ENCODE measurements at regions not wholly inside any gene's neighbourhood (a gene's known extent, or its start where the extent isn't known, plus 50 kb on each side); places are given as distances from the start of the nearest gene placed in this dataset.
"Not testable (repeated sequence)": the region's sequence is repeated elsewhere in the genome, so short reads cannot be mapped to it uniquely, and the experiment has no call there.

DNA sequence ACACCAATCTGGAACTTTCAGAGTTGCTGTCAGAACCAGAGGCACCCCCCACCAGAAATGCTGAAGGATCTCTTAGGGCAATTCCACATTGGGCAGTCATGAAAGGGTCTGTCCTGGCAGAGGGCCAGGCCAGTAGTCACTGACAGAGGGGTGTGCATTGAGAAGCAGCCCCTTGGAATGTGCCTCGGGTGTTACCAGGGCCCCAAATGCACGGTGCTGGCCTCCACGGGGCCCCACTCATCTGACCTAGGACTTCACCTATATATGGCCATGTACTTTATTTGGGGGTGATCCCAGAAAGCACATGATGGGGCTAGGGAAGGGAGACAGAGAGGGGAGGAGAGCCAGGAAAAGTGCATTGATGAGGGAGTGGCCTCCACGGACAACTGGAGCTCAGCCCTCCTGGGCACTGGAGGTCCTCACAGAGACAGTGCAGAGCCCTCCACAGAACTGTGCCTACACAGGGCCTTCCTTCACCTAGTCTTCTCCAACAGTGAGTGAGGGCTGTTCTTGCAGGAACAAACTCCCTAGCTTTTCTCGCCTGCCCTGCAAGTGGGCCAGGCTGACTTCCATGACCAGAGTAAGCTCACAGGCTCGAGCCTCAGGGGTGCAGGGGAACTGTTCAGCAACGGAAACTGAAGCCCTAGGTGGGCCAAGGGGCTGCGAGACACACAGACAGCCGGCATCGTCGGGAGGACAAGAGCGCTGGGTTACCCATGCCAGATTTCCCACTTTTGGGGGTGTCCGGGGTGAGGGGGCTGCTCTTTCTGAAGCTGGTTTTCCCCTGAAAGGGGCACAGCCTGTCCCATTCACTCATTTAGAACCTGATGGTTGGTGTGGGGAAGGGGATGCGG lies 136.2 kb downstream of the HMX1 start:
- DNase-seq = no peak

DNA sequence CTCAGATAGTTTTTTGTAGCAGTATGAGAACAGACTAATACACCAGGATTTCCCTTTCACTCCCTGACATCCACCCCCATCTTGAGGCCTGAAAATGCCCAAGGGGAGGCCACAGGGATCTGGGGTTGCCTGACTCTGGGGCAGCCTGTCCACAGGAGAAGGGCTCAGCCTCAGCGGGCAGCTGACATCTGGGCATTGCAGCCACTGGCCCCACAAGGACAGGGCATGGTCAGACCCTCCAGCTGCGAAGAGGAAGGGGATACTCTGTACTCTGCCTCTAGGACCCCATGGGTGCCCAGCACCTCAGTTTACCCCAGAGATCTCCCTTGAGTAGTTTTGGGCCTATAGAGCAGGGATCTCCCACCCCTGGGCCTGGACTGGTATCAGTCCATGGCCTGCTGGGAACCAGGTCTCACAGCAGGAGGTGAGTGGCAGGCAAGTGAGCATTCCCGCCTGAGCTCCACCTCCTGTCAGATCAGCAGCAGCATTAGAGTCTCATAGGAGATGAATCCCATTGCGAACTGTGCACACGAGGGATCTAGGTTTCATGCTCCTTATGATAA lies 138.9 kb downstream of the HMX1 start:
- DNase-seq = no peak

GRCh38 chr4:8732092-8732491 lies 139.5 kb downstream of the CPZ start:
- DNase-seq = no peak

GRCh38 chr4:8731364-8731763 lies 138.8 kb downstream of the CPZ start:
- no peak for DNase-seq

- DNase-seq = no peak
Observed at GRCh38 chr4:8730681-8731080, 138.1 kb downstream of the CPZ start.

DNA sequence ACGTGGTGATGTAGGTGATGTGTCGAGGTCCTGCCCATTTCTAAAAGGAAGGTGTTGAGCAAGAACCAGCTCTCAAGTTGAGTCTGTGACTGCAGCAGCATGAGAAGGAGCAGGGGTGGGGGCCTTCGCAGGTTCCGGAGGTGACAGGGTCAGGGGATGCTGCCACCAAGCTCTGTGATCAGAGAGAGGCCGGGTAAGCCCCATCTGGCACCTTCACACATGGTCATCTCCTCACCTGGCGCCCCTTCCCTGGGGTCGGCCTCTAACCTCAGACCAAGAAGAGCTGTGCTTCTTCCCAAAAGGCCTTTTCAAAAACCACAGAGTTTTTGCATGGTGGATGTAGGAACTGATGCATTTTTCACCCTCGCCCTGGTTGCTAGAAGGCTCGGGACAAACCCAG lies 137.6 kb downstream of the CPZ start:
- DNase-seq = no peak

- DNase-seq = no peak
Observed at GRCh38 chr4:8729408-8730149, 137.0 kb downstream of the CPZ start.

DNA sequence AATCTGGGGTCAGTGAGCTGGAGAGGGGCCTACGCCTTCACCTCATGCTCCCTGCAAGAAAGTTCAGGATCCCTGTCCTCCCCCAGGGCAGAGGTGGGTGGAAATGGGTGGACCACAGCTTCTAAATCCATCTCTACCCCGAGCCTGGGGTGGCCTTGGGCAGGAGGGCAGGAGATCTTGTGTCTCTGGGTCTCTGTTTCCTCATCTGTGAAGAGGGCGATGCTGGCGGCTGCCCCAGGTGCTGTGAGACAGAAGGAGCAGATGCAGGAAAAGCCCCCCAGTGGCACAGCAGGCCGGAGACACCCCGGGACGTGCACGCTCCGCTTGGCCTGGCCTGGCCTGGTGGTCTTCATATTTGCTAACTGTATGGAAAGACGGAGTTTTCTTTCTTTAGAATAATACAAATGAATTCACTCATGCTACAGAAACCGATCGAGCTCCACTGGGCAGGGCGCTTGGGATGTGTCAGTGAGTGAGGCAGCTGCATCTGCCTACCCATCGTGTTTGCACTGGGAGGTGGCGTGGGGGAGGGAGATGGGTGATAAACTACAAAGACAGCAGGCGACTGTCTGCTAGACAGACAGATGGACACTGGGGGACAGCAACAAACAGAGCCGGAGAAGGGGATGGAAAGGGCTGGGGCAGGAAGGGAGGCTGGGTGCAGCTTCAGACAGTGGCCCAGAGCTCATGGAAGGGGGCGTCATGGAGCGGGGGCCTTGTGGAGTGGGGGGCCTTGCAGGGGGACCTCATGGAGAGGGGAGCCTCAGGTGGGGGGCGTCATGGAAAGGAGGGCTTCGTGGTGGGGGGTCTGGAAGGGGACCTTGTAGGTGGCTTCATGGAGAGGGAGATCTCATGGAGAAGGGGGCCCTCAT lies 136.2 kb downstream of the CPZ start:
- no peak for DNase-seq

DNA sequence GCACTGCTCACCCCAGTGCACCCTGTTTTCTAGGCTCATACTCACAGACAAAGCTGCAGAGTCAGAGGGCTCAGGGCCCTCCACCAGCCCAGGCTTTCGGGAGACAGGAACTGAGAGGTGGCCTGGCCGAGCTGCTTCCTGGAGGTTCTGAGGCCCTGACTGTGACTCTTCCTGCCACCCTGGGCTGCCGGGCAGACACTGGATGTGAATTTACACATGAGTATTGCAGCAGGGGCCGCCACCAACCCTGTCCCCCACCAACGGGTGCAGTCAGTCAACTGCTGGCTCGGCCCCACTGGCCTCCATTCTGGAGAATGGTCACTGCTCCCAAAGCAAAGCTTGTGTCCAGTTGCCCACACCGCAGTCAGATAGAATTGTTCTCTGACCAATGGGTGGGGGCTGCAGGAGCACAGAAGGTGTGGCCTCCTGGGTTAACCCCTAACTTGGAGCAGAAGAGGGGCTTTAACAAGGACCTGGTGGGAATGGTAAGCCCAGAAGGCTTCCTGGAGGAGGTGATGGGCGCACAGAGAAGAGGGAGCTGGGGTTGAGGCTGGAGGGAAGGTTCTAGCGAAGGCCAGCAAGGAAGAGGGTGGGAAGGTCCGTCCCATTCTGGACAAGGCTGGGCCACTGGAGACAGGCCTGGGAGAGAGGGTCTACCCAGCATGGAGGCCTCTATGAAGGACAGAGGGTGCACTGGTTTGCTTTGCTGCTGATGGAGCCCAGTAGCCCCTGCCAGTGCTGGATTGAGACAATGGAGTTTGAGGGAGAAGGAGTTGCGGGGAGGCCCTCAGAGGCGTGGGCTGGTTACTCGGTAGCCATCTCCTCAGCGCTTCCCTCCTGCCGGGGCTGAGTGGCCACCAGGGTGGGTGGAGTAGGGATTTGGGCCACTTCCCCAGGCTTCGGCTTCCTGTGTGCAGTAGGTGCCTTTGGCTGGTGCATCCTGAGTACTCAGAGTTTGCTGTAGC lies 135.3 kb downstream of the CPZ start:
- DNase-seq = no peak

- no peak for DNase-seq
Observed at GRCh38 chr4:8727131-8727530, 134.6 kb downstream of the CPZ start.

- DNase-seq = no peak
Observed at GRCh38 chr4:8726344-8726851, 133.8 kb downstream of the CPZ start.

- DNase-seq = no peak
Observed at GRCh38 chr4:8725845-8726244, 133.3 kb downstream of the CPZ start.

GRCh38 chr4:8725071-8725841 lies 132.7 kb downstream of the CPZ start:
- DNase-seq = no peak

- DNase-seq = no peak
Observed at GRCh38 chr4:8724436-8725070, 132.0 kb downstream of the CPZ start.

- no peak for DNase-seq
Observed at GRCh38 chr4:8723222-8723980, 130.8 kb downstream of the CPZ start.

- no peak for DNase-seq
Observed at GRCh38 chr4:8722556-8722955, 130.0 kb downstream of the CPZ start.

- no peak for DNase-seq
Observed at GRCh38 chr4:8721621-8722020, 129.1 kb downstream of the CPZ start.

DNA sequence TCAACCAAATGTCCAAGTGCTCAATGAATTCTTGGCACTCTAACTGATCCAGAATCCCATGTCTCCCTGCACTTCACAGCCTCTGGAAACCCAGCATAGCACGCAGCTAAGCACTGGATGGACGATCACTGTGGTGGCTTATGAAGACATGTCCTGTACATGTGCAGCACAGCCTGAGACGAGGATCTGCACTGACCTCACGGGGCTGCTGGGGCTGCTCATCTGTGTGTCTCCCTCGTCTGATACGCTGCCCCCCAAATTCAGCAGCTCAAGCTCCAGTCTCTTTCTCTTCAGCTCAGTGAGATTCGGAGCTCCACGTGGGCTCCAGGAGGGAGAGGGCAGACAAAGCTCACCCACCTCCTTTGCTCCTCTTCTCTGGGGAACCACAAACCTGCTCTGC lies 126.9 kb downstream of the CPZ start:
- no peak for DNase-seq

DNA sequence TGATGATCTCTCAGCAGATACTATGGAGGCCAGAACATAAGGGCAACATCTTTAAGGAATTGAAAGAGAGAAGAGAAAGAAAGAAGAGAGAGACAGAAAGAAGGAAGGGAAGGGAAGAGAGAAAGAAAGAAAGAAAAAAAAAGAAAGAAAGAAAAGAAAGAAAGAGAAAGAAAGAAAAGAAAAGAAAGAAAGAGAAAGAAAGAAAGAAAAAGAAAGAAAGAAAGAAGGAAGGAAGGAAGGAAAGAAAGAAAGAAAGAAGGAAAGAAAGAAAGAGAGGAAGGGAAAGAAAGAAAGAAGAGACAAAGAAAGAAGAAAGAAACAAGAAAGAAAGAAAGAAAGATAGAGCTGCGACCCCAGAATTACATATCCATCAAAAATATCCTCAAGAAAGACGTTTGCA lies 124.9 kb downstream of the CPZ start:
- not testable (repeated sequence) for DNase-seq
